GM12891 (cell line): ENCODE measurements at regions not wholly inside any gene's neighbourhood (a gene's known extent, or its start where the extent isn't known, plus 50 kb on each side); places are given as distances from the start of the nearest gene placed in this dataset.

ENCODE experiments used
- POLR2A ChIP-seq: IDR thresholded peaks from 2 replicates; pipeline ENCODE4 v1.6.1; 2011; ENCODE audit warnings: low read depth, low read length, control low read depth
- TAF1 ChIP-seq: IDR thresholded peaks from 2 replicates; pipeline ENCODE4 v1.6.1; 2011; ENCODE audit warnings: low read depth, low read length, control low read depth

DNA sequence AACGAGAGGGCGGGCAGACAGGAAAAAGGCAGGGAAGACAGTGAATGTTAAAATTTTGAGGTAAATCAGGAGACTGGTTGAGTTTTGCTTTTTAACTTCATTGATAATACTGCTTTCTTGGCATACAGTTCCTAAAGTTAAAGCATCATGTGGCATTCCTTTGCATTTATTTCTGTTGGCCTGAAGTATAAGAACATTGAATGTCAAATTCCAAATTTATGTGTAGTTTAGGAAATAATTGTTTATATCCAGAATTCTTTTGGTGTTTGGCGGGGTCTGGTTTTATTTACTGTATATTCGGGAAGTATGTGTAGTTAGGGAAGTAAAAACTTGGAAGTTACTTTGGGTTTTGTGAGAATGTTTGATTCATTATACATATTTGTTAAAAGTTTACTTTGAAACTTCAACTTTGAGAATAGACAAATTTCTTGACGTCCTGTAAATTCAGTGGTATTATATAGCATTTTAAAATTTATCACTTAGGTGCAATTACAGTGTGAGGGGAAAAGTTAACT lies 83.2 kb downstream of the PTPDC1 start:
- TF ChIP-seq TAF1 (no peak), POLR2A (no peak)
